GM21529 (cell line): ENCODE measurements at regions not wholly inside any gene's neighbourhood (a gene's known extent, or its start where the extent isn't known, plus 50 kb on each side); places are given as distances from the start of the nearest gene placed in this dataset.

Experiments used
- ATAC-seq: cut with Tn5 transposase; IDR thresholded peaks from one replicate; pipeline ENCODE4 v1.9.1; 2021; ENCODE audit not compliant: unreplicated experiment

GRCh38 chr10:108411206-108411605 is 1246.7 kb upstream of the SORCS1 start:
- ATAC-seq = no peak

DNA sequence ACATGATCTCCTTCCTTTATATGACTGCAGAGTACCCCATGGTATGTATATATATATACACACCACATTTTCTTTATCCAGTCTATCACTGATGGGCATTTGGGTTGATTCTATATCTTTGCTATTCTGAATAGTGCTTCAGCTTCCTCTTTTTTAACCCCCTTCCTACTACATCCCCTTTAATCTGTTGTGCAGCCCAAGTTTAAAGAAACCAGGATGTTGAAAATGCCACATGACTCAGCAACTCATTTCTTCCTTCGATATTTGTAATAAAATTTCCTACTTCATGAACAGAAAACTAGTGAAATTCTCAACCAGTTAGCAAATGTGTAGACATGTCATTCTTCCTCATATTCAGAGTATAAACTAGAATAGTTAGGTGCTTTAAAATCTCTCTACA is 1245.7 kb upstream of the SORCS1 start:
- no peak for ATAC-seq

- no peak for ATAC-seq
Observed at GRCh38 chr10:108409306-108409705, 1244.8 kb upstream of the SORCS1 start.

DNA sequence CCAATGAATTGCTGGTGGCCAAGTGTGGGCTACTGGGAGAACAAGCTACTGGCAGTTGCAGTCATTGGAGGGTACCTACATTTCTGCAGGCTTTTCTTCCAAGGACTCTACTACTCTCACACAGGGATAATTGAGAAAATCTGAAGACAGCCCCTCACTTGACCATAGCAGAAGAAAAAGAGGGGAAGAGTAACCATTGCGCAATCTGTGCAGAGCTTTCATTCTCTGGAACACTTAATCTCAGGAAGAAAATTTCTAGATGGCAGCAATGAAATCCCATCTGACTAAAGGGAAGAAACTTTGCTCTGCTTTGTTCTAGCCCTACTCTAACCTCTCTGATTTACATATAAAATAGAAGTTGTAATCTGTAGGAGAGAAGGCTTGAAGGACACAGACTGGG is 1239.6 kb upstream of the SORCS1 start:
- ATAC-seq = no peak

- ATAC-seq = no peak
Observed at GRCh38 chr10:108399465-108399864, 1235.0 kb upstream of the SORCS1 start.

GRCh38 chr10:108393089-108393488 is 1228.6 kb upstream of the SORCS1 start:
- no peak for ATAC-seq

DNA sequence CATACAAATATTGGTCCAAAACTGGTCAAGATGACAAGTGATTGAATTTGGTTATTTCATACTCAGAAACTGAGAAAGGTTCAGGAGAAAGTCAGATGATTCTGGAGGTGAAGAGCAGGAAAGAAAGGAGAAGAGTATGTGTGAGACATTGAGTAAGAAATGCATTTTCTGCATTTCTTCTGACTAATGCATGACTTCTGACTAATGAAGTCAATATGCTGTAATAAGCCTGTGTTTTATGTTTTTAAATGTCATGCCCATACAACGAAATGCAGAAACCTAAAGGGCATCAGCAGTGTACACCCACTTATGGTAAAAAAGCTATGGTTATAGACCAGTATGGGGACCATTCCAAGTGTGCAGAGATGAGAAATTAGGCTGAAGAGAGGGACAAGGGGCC is 1227.8 kb upstream of the SORCS1 start:
- ATAC-seq = no peak

GRCh38 chr10:108388706-108389105 is 1224.2 kb upstream of the SORCS1 start:
- no peak for ATAC-seq

DNA sequence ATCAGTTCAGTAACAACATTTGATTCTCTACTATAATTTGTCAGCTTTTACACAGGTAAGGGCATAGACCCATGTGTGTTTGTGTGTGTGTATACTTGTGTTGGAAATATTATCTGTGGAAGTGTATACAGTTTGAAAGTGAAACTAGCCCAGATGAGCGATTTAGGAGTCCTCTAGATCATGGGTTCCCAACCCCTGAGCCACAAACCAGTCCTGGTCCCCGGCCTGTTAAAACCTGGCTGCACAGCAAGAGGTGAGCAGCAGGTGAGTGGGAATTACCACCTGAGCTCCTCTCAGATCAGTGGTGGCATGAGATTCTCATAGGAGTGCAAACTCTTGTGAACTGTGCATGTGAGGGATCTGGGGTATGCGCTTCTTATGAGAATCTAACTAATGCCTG is 1221.5 kb upstream of the SORCS1 start:
- ATAC-seq = no peak

- ATAC-seq = no peak
Observed at GRCh38 chr10:108384378-108384777, 1219.9 kb upstream of the SORCS1 start.

- no peak for ATAC-seq
Observed at GRCh38 chr10:108378779-108379178, 1214.3 kb upstream of the SORCS1 start.

DNA sequence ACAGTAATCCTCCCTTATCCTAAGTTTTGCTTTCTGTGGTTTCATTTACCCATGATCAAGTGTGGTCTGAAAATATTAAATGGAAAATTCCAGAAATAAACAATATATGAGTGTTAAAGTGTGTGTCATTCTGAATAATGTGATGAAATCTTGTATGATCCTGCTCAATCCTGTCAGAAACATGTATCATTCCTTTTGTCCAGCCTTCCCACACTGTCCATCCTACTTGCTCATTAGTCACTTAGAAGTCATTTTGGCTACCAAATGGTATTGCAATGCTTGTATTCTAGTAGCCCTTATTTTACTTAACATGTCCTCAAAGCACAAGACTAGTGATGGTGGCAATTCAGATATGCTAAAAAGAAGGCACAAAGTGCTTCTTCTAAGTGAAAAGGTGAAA is 1211.2 kb upstream of the SORCS1 start:
- ATAC-seq = no peak

GRCh38 chr10:108374991-108375390 is 1210.5 kb upstream of the SORCS1 start:
- ATAC-seq = no peak

- no peak for ATAC-seq
Observed at GRCh38 chr10:108365541-108365940, 1201.0 kb upstream of the SORCS1 start.

DNA sequence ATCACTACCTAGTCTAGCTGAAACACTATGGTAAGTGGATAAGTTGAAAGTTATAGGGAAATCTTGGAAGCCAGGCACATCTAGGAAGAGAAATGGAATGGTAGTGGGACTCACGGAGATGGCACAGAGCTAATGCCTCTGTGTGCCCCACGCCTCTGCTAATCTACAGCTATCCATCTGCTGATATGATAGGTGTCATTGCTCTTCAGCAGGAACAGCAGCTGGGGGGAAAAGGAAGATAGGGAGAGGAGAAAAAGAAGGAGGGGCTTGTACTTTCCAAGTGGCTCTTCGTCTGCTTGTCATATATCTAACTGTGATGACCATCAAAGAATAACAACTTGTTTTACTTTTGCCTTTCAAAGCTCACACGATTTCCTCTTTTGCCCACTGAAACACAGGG is 1199.1 kb upstream of the SORCS1 start:
- ATAC-seq = no peak

- no peak for ATAC-seq
Observed at GRCh38 chr10:108362961-108363360, 1198.5 kb upstream of the SORCS1 start.

- no peak for ATAC-seq
Observed at GRCh38 chr10:108362296-108362695, 1197.8 kb upstream of the SORCS1 start.

DNA sequence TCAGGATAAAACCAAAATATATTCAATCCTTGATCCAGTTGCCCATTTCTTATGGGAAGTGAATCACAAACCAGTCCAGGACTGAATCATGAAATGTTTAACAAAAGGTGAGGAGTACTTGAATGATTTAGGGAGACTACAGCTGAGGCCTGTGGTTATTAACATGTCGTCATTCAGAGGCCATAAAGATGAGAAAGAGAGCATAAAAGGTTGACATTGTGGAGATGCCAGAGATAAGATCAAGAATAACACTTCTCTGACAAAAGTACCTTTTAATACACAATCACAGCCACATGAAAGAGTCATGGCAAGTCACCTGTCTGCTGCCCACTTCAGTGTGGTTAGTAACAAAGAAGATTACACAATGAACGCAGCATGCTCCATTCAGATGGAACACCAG is 1195.7 kb upstream of the SORCS1 start:
- no peak for ATAC-seq

- ATAC-seq = peak; percentile 74
Observed at GRCh38 chr10:108358912-108359311, 1194.4 kb upstream of the SORCS1 start.

GRCh38 chr10:108352771-108353170 is 1188.3 kb upstream of the SORCS1 start:
- no peak for ATAC-seq

DNA sequence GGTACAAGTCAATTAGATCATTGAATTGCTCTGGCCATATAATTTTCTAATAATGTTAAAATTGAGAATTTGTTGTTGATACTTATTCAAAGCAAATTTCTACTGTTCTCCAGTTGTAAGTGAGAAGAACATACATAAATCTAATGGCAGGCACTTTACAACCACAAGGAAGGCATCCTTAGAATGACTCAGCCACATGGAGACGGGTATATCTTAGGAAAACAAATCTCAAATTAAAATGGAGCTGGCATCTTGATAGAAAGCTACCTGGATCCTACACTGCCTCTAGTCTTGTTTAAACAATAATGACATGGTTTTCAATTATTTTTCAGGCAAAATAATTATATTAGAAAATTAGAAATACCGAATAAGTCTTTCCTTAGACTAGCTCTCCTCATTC is 1183.7 kb upstream of the SORCS1 start:
- ATAC-seq = no peak

- no peak for ATAC-seq
Observed at GRCh38 chr10:108346066-108346465, 1181.6 kb upstream of the SORCS1 start.

GRCh38 chr10:108338146-108338545 is 1173.6 kb upstream of the SORCS1 start:
- ATAC-seq = no peak

DNA sequence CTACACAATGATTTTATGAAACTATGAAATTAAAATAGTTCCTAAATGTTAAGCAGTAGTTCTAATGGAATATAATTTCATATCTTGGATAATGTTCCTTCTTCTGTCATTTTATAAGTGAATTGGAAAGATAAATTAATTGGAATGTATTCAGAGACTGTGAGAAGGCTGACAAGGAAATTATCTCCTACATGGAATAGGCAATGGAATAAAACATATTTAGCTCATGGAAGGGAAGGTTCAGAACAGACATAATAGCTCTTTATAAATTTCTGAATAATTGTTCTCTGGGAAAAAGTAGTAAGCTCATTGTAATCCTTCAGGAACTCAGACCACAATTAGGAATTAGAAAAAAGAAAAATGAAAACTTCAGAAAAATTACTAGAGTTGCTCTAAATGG is 1172.3 kb upstream of the SORCS1 start:
- no peak for ATAC-seq
